SK-N-MC (cell line): ENCODE measurements at regions not wholly inside any gene's neighbourhood (a gene's known extent, or its start where the extent isn't known, plus 50 kb on each side); places are given as distances from the start of the nearest gene placed in this dataset.

Experiments
- EZH2 ChIP-seq: fragments of 200-600 bp; sonication (generic); IDR thresholded peaks from one replicate; pipeline ENCODE4 v1.6.1; 2017; ENCODE audit warnings: antibody characterized with exemption
- FOXP2 ChIP-seq: optimal IDR thresholded peaks from 2 replicates; pipeline ENCODE3; 2011; ENCODE audit warnings: mild to moderate bottlenecking, moderate library complexity; ENCODE audit not compliant: insufficient read depth; ENCODE audit errors: extremely low read length, control extremely low read depth
- POLR2AphosphoS5 ChIP-seq: IDR thresholded peaks from 2 replicates; pipeline ENCODE4 v1.6.1; 2012; ENCODE audit warnings: mild to moderate bottlenecking, low read depth, low read length, borderline replicate concordance

GRCh38 chr5:67770431-67771025, 445.0 kb upstream of the PIK3R1 start:
- no peak for TF ChIP-seq POLR2AphosphoS5
- TF ChIP-seq EZH2, result no peak
- TF ChIP-seq FOXP2, result no peak
